ENCODE measurements at regions not wholly inside any gene's neighbourhood (a gene's known extent, or its start where the extent isn't known, plus 50 kb on each side); places are given as distances from the start of the nearest gene placed in this dataset.

GRCh38 chr7:159281573-159281972, 136.9 kb upstream of the VIPR2 start:
- Histone ChIP-seq H3K36me3 (ENCODE audit: low read depth, low read length) (no peaks in the 10 kb centered on the region), H3K27me3 (ENCODE audit: low read length) (no peaks in the 10 kb centered on the region), H2AFZ (ENCODE audit: low read length) (no peak overlapping the region), H3F3A (ENCODE audit: low read length, unreplicated experiment) (no peaks in the 10 kb centered on the region), H4K20me1 (ENCODE audit: low read length) (no peaks in the 10 kb centered on the region), H3K9me3 (ENCODE audit: low read length) (no peaks in the 10 kb centered on the region), H3K27ac (ENCODE audit: low read length) (no peak overlapping the region), H3K4me1 (ENCODE audit: insufficient read depth, low read length) (no peaks in the 10 kb centered on the region), H3K4me3 (ENCODE audit: low read length) (no peak overlapping the region), H3K9me2 (replicated peaks; ENCODE audit: low read length) (no peaks in the 10 kb centered on the region), H3K79me2 (ENCODE audit: low read length) (no peaks in the 10 kb centered on the region), H3K9ac (ENCODE audit: low read length) (no peak overlapping the region), H3K4me2 (ENCODE audit: low read length) (no peak overlapping the region)
- TF ChIP-seq EZH2 (IDR thresholded peaks at IDR 0.05; ENCODE audit: low read length, unreplicated experiment) (no peak), EZH2phosphoT487 (IDR thresholded peaks at IDR 0.05; ENCODE audit: borderline replicate concordance, low read length) (no peak)
- TF ChIP-seq, protein P1, sequence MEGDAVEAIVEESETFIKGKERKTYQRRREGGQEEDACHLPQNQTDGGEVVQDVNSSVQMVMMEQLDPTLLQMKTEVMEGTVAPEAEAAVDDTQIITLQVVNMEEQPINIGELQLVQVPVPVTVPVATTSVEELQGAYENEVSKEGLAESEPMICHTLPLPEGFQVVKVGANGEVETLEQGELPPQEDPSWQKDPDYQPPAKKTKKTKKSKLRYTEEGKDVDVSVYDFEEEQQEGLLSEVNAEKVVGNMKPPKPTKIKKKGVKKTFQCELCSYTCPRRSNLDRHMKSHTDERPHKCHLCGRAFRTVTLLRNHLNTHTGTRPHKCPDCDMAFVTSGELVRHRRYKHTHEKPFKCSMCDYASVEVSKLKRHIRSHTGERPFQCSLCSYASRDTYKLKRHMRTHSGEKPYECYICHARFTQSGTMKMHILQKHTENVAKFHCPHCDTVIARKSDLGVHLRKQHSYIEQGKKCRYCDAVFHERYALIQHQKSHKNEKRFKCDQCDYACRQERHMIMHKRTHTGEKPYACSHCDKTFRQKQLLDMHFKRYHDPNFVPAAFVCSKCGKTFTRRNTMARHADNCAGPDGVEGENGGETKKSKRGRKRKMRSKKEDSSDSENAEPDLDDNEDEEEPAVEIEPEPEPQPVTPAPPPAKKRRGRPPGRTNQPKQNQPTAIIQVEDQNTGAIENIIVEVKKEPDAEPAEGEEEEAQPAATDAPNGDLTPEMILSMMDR (conservative IDR thresholded peaks at IDR 0.05; ENCODE audit: low read depth, low read length): no peak
- ChIA-PET POLR2A (ENCODE audit: unreplicated experiment) (no interaction called here), CTCF (no interaction called here)
- no peak for DNase-seq
- ATAC-seq: no peak
- BruUV-seq (replicated peaks): no TSS peak
- intact Hi-C loops (cut with micrococcal nuclease): no loop called here

GRCh38 chr7:159280008-159280407, 135.3 kb upstream of the VIPR2 start:
- Histone ChIP-seq H3K4me2 (ENCODE audit: low read length) (no peak overlapping the region), H3K79me2 (ENCODE audit: low read length) (no peaks in the 10 kb centered on the region), H3K9me2 (replicated peaks; ENCODE audit: low read length) (no peaks in the 10 kb centered on the region), H3K4me3 (ENCODE audit: low read length) (no peak overlapping the region), H2AFZ (ENCODE audit: low read length) (no peak overlapping the region), H4K20me1 (ENCODE audit: low read length) (no peaks in the 10 kb centered on the region), H3K4me1 (ENCODE audit: insufficient read depth, low read length) (no peaks in the 10 kb centered on the region), H3K36me3 (ENCODE audit: low read depth, low read length) (no peaks in the 10 kb centered on the region), H3F3A (ENCODE audit: low read length, unreplicated experiment) (no peaks in the 10 kb centered on the region), H3K9ac (ENCODE audit: low read length) (no peak overlapping the region), H3K27me3 (ENCODE audit: low read length) (no peaks in the 10 kb centered on the region), H3K27ac (ENCODE audit: low read length) (no peak overlapping the region), H3K9me3 (ENCODE audit: low read length) (no peaks in the 10 kb centered on the region)
- TF ChIP-seq, protein P1 (conservative IDR thresholded peaks at IDR 0.05; ENCODE audit: low read depth, low read length): no peak
- TF ChIP-seq EZH2phosphoT487 (IDR thresholded peaks at IDR 0.05; ENCODE audit: borderline replicate concordance, low read length): no peak
- TF ChIP-seq EZH2 (IDR thresholded peaks at IDR 0.05; ENCODE audit: low read length, unreplicated experiment): no peak
- ATAC-seq (no peak), DNase-seq (no peak)
- POLR2A ChIA-PET (ENCODE audit: unreplicated experiment): no interaction called here
- intact Hi-C loops (cut with micrococcal nuclease): no loop called here
- CTCF ChIA-PET: no interaction called here
- no TSS peak for BruUV-seq (replicated peaks)

DNA sequence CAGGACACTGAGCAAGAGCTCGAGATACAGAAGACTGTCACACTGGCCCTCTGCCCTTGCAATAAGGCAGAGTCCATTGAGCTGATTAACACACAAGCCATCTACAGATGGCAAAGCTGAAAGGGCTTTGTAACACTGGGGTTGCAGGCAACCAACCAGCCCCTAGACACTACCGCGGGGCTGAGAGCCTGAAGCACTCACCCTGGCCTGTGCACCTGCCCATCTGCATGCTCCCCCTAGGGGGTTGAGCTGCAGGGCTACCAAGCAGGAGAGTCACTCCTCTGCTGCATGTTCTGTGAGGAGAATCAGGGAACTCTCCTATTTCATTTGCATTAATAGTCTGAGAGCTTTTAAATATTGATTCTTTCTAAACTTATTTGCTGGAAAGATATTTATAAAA, 128.1 kb upstream of the VIPR2 start:
- Histone ChIP-seq H3K9ac (ENCODE audit: low read length) (no peak overlapping the region), H3K9me3 (ENCODE audit: low read length) (peaks cover 11% of the 10 kb centered on the region; the same call in 1 of the 2 replicates), H3K9me2 (replicated peaks; ENCODE audit: low read length) (no peaks in the 10 kb centered on the region), H4K20me1 (ENCODE audit: low read length) (no peaks in the 10 kb centered on the region), H3K4me3 (ENCODE audit: low read length) (no peak overlapping the region), H3K27me3 (ENCODE audit: low read length) (no peaks in the 10 kb centered on the region), H3F3A (ENCODE audit: low read length, unreplicated experiment) (no peaks in the 10 kb centered on the region), H3K4me1 (ENCODE audit: insufficient read depth, low read length) (no peaks in the 10 kb centered on the region), H2AFZ (ENCODE audit: low read length) (no peak overlapping the region), H3K27ac (ENCODE audit: low read length) (no peak overlapping the region), H3K36me3 (ENCODE audit: low read depth, low read length) (no peaks in the 10 kb centered on the region), H3K79me2 (ENCODE audit: low read length) (no peaks in the 10 kb centered on the region), H3K4me2 (ENCODE audit: low read length) (no peak overlapping the region)
- TF ChIP-seq EZH2 (IDR thresholded peaks at IDR 0.05; ENCODE audit: low read length, unreplicated experiment) (no peak), EZH2phosphoT487 (IDR thresholded peaks at IDR 0.05; ENCODE audit: borderline replicate concordance, low read length) (no peak)
- TF ChIP-seq, protein P1 (conservative IDR thresholded peaks at IDR 0.05; ENCODE audit: low read depth, low read length): no peak
- BruUV-seq (replicated peaks): no TSS peak
- ATAC-seq (no peak), DNase-seq (no peak)
- intact Hi-C loops (cut with micrococcal nuclease): no loop called here
- CTCF ChIA-PET: no interaction called here
- POLR2A ChIA-PET (ENCODE audit: unreplicated experiment): no interaction called here

Data from PC-3 (cell line).